ENCODE measurements at regions not wholly inside any gene's neighbourhood (a gene's known extent, or its start where the extent isn't known, plus 50 kb on each side); places are given as distances from the start of the nearest gene placed in this dataset.
"Not testable (repeated sequence)": the region's sequence is repeated elsewhere in the genome, so short reads cannot be mapped to it uniquely, and the experiment has no call there.

GRCh38 chr2:39867268-39867667 is 88.2 kb upstream of the THUMPD2 start:
- no peak for DNase-seq

DNA sequence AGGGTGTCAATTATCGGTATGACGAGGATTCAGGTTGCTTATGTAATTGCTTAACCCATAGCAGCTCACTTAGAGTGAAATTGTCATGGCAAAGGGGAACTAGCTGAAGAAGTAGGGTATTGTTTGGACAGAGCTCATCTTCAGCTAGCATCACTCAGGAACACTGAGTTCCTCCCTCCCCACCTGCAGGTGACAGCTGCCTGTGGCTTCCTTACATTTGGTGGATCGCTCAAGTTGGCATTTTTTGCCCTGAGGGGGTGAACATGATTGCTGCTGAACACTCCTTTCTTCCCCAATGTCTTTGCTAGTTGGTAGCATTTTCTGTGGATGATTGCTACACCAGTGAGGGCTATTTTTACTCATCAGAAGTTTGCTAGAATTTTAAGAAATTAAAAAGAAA is 86.7 kb upstream of the THUMPD2 start:
- DNase-seq: no peak

DNA sequence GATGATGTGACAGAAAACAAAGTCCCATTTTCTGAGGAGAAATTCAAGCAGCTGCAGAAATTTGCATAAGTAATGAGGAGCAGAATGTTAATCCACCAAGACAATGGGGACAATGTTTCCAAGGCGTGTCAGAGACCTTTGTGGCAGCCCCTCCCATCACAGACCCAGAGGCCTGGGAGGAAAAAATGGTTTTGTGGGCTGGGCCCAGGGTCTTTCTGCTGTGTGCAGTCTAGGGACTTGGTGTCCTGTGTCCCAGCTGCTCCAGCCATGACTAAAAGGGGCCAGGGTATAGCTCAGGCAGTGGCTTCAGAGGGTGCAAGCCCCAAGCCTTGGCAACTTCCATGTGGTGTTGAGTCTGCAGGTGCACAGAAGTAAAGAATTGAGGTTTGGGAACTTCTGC is 84.6 kb upstream of the THUMPD2 start:
- DNase-seq: not testable (repeated sequence)

- DNase-seq: no peak
Observed at GRCh38 chr2:39860538-39860937, 81.5 kb upstream of the THUMPD2 start.

DNA sequence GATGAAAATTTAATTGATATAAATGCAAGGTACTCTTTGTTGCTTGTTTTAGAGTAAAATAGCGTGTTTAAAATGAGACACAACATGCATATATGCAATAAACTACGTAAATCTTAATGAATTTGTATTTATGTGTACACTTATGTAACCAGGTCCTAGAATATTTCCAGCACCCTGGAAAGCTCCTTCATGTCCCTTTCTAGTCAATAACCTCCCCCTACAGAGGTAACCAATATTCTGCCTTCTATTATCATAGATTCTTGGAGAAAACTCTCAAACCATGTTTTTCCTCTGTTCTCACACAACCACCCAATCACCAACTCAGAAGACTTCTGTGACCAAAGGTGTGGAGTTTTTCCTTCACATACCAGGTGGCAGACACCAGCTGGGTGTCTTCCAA is 79.6 kb upstream of the THUMPD2 start:
- DNase-seq: no peak

- no peak for DNase-seq
Observed at GRCh38 chr2:39855856-39856255, 76.8 kb upstream of the THUMPD2 start.

DNA sequence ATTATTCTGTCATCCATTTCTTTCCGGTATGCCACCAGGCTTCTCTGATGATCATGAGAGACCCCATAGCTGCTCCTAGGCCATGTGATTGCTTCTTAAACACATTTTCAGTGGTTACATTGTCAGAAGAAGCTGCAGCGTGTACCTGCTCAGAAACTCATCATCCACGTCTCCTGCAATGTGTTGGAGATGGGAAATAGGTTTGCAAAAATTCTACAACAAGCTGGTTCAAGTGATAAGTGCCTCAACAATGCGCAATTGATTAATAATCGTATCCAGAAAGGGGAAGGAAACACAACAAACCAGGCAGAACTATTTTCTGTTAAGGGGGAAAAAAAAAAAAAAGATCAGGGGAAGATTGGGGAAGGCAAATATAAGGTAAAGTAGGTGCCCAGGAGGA is 75.7 kb upstream of the THUMPD2 start:
- no peak for DNase-seq

- DNase-seq: no peak
Observed at GRCh38 chr2:39852831-39853230, 73.8 kb upstream of the THUMPD2 start.

DNA sequence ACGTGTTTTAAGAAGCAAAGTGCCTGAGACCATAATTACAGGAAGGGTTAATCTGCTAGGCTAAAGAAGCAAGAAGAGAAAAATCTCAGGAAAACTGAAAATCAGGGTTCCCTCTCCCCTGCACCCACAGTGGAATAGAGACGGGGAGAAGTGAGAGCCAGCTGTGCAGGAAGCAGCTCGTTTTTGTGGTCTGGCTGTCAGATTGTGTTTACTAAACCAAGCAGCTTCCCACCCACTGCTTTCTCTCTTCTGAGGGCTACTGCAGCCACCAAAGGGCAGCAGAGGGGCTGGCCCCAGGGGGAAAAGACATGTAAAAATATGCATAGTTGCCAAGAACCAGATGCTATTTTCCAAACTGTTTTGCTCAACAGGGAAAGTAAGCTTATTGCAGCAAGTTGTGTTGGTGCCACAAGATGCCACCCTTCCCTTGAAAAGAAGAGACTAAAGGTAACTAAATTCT is 72.6 kb upstream of the THUMPD2 start:
- no peak for DNase-seq

DNA sequence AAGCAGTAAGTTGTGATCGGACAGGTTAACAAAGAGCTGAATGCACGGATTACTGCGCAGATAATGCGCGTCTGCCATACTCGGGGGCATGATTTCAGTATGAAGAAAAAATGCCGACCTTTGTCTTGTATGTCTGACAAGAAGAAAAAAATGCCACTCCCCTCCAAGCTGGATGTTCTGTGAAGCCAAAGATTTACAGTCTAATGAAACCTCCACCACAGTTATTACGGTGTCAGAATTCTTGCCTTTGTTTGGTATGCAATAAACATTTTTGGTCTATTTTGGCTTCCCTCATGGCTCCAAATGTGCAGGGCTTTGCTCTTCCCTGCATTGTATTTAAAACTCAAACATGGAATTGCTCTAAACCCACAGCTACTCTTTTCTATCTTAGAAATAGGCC is 72.2 kb upstream of the THUMPD2 start:
- no peak for DNase-seq

DNA sequence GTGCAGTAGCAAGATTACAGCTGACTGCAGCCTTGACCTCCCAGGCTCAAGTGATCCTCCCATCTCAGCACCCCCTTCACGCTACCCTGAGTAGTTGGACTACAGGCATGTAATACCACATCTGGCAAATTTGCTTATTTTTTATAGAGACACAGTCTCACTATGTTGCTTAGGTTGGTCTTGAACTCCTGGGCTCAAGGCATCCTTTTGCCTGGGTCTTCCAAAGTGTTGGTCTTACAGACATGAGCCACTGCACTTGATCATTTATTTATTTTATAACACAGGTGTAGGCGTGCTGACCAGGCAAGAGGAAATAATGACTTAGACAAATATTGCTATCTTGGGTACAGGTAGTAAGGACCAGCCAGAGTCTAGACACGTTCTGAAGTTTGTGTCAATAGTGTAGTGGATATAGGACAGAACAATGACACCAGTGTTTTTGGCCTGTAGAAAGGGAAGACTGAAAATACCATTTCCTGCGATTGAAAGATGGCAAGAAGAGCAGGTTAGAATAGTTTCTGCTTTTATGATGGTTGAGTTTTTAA is 71.0 kb upstream of the THUMPD2 start:
- no peak for DNase-seq

DNA sequence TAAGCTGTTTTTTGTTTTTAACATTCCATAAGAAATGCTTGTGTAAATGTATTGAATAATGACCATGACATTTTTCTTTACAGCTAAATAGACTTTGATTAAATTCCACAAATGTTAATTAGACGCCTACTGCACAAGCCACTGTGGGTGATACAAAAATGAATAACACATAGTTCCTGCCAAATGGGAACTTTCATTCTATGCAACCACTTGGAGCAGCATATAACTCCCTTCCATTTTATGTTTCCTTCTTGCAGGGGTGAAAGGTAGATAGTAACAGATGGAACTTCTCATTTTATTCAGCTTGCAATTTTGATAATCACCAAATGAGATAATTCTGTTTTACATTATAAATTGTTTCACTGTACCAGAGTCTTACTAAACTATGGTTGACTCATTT is 70.0 kb upstream of the THUMPD2 start:
- DNase-seq: no peak

DNA sequence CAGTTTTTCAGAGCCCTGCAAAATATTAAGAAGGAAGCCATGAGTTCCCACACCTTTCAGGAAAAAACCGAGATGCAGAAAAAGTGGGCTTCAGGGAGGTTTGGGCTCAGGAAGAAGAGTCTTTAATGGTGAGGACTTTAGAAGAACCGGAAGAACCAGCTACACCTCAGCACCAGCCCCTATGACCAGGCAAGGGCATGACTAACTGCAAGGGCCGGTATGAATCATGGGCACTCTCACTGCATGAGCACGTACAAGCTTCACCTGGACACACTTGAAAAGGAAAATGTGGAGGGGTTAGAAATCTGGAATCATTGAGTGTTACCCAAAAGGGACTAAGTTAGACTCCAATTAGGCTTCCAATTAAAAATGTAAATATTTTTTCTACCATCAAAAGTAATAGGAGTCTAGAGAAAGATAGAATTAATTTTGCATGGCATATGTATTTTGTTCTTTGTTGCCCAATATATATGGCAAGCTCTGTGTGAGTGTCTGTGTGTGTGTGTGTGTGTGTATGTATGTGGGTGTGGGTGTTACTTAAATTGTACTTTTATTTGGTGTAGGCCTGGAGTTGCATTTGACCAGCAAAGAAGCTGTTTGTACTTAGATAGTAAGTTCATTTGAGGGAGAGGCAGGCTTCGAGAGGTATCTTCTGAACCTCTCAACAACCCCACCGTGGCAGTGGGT is 66.5 kb upstream of the THUMPD2 start:
- DNase-seq: no peak

DNA sequence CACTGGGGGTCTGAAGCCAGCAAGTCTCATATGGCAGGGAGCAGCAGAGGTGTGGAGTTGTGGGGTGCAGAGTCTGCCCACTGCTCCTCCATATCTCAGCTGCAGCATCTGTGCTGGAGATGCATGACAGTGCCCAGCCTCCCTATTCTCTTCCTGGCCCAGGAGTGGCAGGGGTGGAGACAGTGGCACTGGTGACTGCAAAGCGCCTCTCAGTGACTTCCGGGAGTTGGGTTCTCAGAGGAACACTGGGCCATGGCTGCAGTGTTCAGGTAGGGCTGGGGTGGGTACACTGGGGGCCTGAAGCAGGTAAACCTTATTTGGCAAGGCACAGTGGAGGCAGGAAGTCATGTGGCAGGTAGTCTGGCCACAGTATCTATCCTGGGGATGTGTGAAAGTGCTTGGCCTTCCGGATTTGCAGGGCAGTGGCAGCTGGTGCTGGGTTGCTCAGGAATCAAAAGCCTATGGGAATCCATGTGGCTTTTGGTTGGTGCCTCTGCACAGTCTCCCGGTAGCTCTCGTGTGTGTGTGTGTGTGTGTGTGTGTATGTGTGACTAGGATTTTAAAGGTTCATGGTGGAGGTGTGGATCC is 60.3 kb upstream of the THUMPD2 start:
- no peak for DNase-seq

DNA sequence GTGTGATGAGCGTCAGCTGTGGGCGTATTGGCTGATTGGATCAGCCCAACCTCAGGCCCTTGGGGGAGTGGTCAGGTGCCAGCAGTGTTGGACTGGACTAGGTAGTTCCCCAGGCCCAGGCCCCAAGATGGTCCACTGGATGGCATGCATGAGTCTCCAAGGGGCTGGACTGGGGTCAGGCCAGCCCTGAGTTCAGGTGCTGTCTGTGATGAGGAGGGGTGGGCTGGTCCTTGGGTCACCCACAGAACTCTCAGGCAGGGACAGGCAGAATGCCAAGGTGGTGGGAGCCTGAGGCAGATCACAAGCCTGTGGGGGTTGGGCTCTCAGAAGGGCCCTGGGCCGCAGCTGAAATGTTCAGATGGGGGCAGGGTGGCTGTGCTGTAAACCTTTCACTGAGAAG is 59.5 kb upstream of the THUMPD2 start:
- DNase-seq: no peak

GRCh38 chr2:39837856-39838453 is 58.9 kb upstream of the THUMPD2 start:
- no peak for DNase-seq

DNA sequence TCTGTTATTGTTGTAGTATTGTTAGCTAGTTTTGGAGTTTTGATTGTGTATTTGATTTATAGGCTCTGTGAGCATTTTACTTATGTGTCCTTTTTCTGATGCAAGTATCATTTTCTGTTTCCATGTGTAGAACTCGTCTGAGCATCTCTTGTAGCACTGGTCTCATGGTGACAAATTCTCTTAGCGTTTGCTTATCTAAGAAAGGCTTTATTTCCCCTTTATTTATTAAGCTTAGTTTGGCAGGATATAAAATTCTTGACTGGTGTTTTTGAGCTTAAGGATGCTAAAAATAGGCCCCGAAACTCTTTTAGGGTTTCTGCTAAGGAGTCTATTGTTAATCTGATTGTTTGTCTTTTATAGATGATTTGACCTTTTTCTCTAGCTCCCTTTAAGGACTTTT is 57.6 kb upstream of the THUMPD2 start:
- no peak for DNase-seq

GRCh38 chr2:39834426-39834825 is 55.4 kb upstream of the THUMPD2 start:
- no peak for DNase-seq

GRCh38 chr2:39830610-39831009 is 51.6 kb upstream of the THUMPD2 start:
- DNase-seq: not testable (repeated sequence)

Data from NCI-H2081 treated with DMSO at 0.1 percent for 48 hours (cell line).